Mesothelial cell of epicardium (in vitro differentiated cells): ENCODE measurements at regions not wholly inside any gene's neighbourhood (a gene's known extent, or its start where the extent isn't known, plus 50 kb on each side); places are given as distances from the start of the nearest gene placed in this dataset.

Source experiments
- DNase-seq, 2 experiments: peaks; one replicate each; pipeline ENCODE4 v3.0.0; 2021; ENCODE audit warnings: low spot score in 2 of 2; ENCODE audit not compliant: unreplicated experiment in 2 of 2
- H3K27ac Mint-ChIP-seq: 2 replicates; pipeline ENCODE4 v1.8.0; 2021; ENCODE audit warnings: mixed read lengths
- H3K27me3 Mint-ChIP-seq: 2 replicates; pipeline ENCODE4 v1.8.0; 2021; ENCODE audit warnings: low read depth, mixed read lengths
- H3K36me3 Mint-ChIP-seq: 2 replicates; pipeline ENCODE4 v1.8.0; 2021; ENCODE audit warnings: mixed read lengths
- H3K4me1 Mint-ChIP-seq: 2 replicates; pipeline ENCODE4 v1.8.0; 2021; ENCODE audit warnings: mixed read lengths
- H3K4me3 Mint-ChIP-seq: 2 replicates; pipeline ENCODE4 v1.8.0; 2021; ENCODE audit warnings: mild to moderate bottlenecking, moderate library complexity, mixed read lengths
- H3K9me3 Mint-ChIP-seq: 2 replicates; pipeline ENCODE4 v1.8.0; 2021; ENCODE audit warnings: mixed read lengths
- CTCF ChIP-seq: fragments of 200-600 bp; sonication (generic); IDR thresholded peaks from one replicate; pipeline ENCODE4 v1.5.0; 2021; ENCODE audit warnings: antibody characterized with exemption; ENCODE audit not compliant: unreplicated experiment

DNA sequence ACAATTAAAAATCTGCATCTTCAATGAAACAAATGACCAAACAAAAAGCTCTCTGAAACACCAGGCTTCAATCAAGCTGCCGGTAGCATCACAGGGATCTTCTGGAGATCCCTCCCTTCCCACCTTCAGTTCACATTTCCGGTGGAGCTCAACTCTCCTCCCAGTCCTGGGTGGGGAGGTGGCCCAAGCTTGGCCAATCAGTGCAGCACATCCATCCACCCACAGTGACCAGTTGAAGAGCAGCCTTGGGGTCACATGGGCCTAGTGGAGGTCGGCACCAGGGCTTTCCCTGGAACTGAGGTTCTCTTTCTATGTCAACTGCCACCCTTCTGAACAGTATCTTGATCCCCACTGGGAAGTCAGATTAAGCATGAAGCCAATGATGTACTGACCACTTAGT is 620.1 kb upstream of the MGMT start:
- no peaks in the 10 kb centered on the region for H3K36me3 Mint-ChIP-seq
- H3K4me1 Mint-ChIP-seq: peaks cover 2% of the 10 kb centered on the region
- no peak for DNase-seq
- no peak overlapping the region for H3K4me3 Mint-ChIP-seq
- no peak for TF ChIP-seq CTCF
- no peaks in the 10 kb centered on the region for H3K9me3 Mint-ChIP-seq
- peaks cover 47% of the 10 kb centered on the region for H3K27me3 Mint-ChIP-seq
- no peak overlapping the region for H3K27ac Mint-ChIP-seq

DNA sequence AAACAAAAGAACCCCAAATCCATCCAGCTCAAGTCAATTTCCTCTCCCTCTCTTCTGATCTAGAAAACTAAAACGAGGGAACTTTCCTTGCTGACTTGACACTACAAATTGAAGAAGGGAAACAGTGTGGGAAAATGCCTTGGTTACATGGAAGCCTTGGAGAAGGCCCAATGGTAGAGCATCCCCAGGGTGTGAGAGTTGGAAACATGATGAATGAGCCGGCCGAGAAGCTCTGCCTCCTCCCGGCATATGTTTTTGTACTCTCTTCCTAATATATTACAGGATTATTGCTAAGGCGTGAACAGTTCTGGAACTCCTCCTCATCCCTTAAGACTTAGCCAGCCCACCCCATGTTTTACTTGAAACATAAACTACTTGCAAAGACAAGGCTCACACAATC is 618.2 kb upstream of the MGMT start:
- Mint-ChIP-seq H3K27ac (no peak overlapping the region), H3K9me3 (no peaks in the 10 kb centered on the region), H3K36me3 (no peaks in the 10 kb centered on the region), H3K4me3 (no peak overlapping the region), H3K4me1 (peaks cover 4% of the 10 kb centered on the region), H3K27me3 (peaks cover 41% of the 10 kb centered on the region)
- DNase-seq: no peak
- TF ChIP-seq CTCF: no peak

GRCh38 chr10:128850647-128851046 is 616.4 kb upstream of the MGMT start:
- peaks cover 16% of the 10 kb centered on the region for H3K4me1 Mint-ChIP-seq
- H3K4me3 Mint-ChIP-seq: no peak overlapping the region
- peaks cover 41% of the 10 kb centered on the region for H3K27me3 Mint-ChIP-seq
- no peaks in the 10 kb centered on the region for H3K9me3 Mint-ChIP-seq
- H3K36me3 Mint-ChIP-seq: no peaks in the 10 kb centered on the region
- no peak overlapping the region for H3K27ac Mint-ChIP-seq
- no peak for DNase-seq
- no peak for TF ChIP-seq CTCF

DNA sequence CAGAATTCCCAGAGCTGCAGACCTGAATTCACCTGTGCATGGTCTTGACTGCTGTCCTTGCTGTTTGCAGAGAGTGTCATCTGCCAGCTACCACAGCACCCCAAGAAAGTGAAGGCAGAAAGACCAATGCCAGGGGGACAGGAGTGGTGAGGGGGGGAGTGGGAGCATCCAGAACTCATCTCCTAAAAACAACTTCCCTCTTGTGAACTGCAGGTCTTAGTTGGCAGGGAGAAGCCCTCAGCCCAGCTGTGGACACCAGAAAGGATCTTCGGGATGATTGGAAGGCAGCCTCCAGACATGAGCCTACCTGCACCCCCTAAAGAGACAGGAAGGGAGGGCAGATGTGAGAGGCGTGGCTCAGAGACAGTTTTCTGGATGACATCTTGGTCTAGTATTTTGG is 615.8 kb upstream of the MGMT start:
- no peak overlapping the region for H3K27ac Mint-ChIP-seq
- H3K36me3 Mint-ChIP-seq: no peaks in the 10 kb centered on the region
- H3K4me3 Mint-ChIP-seq: no peak overlapping the region
- no peaks in the 10 kb centered on the region for H3K9me3 Mint-ChIP-seq
- peaks cover 41% of the 10 kb centered on the region for H3K27me3 Mint-ChIP-seq
- TF ChIP-seq CTCF: no peak
- DNase-seq: no peak
- peaks cover 16% of the 10 kb centered on the region for H3K4me1 Mint-ChIP-seq

- no peak for TF ChIP-seq CTCF
- Mint-ChIP-seq H3K27ac (no peak overlapping the region), H3K9me3 (no peaks in the 10 kb centered on the region), H3K4me3 (no peak overlapping the region), H3K36me3 (no peaks in the 10 kb centered on the region), H3K27me3 (peaks cover 41% of the 10 kb centered on the region), H3K4me1 (peaks cover 16% of the 10 kb centered on the region)
- no peak for DNase-seq
These were observed 615.3 kb upstream of the MGMT start for GRCh38 chr10:128851726-128852125.

- TF ChIP-seq CTCF: no peak
- Mint-ChIP-seq H3K4me1 (peaks cover 16% of the 10 kb centered on the region), H3K36me3 (no peaks in the 10 kb centered on the region), H3K9me3 (no peaks in the 10 kb centered on the region), H3K27me3 (peaks cover 38% of the 10 kb centered on the region), H3K4me3 (no peak overlapping the region), H3K27ac (no peak overlapping the region)
- no peak for DNase-seq
These were observed 614.6 kb upstream of the MGMT start for GRCh38 chr10:128852449-128852848.
